ENCODE measurements at regions not wholly inside any gene's neighbourhood (a gene's known extent, or its start where the extent isn't known, plus 50 kb on each side); places are given as distances from the start of the nearest gene placed in this dataset.

DNA sequence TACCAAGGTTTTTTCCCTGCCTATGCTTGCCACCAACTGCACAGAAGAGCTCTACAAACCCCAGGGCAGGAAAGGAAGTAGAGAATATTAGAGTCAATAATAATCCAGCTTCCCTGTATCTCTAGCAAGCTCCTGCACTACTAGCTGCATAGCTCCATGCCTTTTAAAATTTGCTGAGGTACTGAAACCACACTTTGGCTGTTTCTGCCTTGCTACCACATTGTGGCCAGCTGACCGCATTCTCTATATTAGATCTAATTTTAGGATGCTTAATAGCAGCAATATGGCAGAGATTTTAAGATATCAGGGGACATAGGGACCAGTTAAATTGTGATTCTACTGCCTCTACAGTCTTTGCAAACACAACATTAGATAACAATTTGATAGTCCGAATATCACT lies 534.6 kb downstream of the MBD2 start:
- in situ Hi-C loops (cut with MboI) (no loop called here), intact Hi-C loops (cut with micrococcal nuclease) (no loop called here)
- ATAC-seq (no peak), DNase-seq (ENCODE audit: extremely low read depth in 1 of 4, low spot score in 3 of 4) (no peak), FAIRE-seq (no peak)
- H3K9me1 ChIP-seq (ENCODE audit: control insufficient read depth, insufficient read depth, low read length), result no peaks in the 10 kb centered on the region
- no peaks in the 10 kb centered on the region for H3K27me3 ChIP-seq (ENCODE audit: control insufficient read depth in 2 of 2, insufficient read depth in 2 of 2, low read length in 2 of 2)
- no peaks in the 10 kb centered on the region for H4K20me1 ChIP-seq (replicated peaks; ENCODE audit: control insufficient read depth, insufficient read depth, low read length)
- ChIA-PET POLR2A (no interaction called here), CTCF (ENCODE audit: low intra/inter-chr PET ratio) (no interaction called here)
- no peaks in the 10 kb centered on the region for H3K4me1 ChIP-seq (replicated peaks in 1 of 2; ENCODE audit: control insufficient read depth in 2 of 2, insufficient read depth in 2 of 2, low read length in 2 of 2)
- H3K27ac ChIP-seq (ENCODE audit: extremely low read depth, low read depth, low read length), result no peak overlapping the region
- no peak overlapping the region for H3K4me3 ChIP-seq
- H3K4me2 ChIP-seq (ENCODE audit: insufficient read depth, low read length), result no peak overlapping the region
- BruUV-seq (replicated peaks), result no TSS peak
- no peaks in the 10 kb centered on the region for H3K36me3 ChIP-seq (ENCODE audit: control insufficient read depth, insufficient read depth, low read length)
- WGBS (ENCODE audit: insufficient coverage, low coverage, missing lambda C conversion rate), result 0% methylated on average over 2 of the region's 2 CpGs
- no peak overlapping the region for H3K9ac ChIP-seq (ENCODE audit: insufficient read depth in 1 of 2, low read depth in 2 of 2, low read length in 2 of 2)
- no peak overlapping the region for H2AFZ ChIP-seq (ENCODE audit: low read depth, low read length)
- H3K9me3 ChIP-seq (replicated peaks; ENCODE audit: control insufficient read depth, insufficient read depth, low read depth, low read length), result no peaks in the 10 kb centered on the region
- no peaks in the 10 kb centered on the region for H3K79me2 ChIP-seq (ENCODE audit: control insufficient read depth, insufficient read depth, low read length)
- TF ChIP-seq, protein P1, sequence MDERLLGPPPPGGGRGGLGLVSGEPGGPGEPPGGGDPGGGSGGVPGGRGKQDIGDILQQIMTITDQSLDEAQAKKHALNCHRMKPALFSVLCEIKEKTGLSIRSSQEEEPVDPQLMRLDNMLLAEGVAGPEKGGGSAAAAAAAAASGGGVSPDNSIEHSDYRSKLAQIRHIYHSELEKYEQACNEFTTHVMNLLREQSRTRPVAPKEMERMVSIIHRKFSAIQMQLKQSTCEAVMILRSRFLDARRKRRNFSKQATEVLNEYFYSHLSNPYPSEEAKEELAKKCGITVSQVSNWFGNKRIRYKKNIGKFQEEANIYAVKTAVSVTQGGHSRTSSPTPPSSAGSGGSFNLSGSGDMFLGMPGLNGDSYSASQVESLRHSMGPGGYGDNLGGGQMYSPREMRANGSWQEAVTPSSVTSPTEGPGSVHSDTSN (CRISPR knock-in tag; IDR thresholded peaks at IDR 0.05; ENCODE audit: low read depth), result no peak
- TF ChIP-seq, protein P1 (tag; conservative IDR thresholded peaks at IDR 0.05; ENCODE audit: low read depth), result no peak
- TF ChIP-seq FIP1L1 (IDR thresholded peaks at IDR 0.05; ENCODE audit: low read depth, low read length, poor library complexity, severe bottlenecking), result no peak
- TF ChIP-seq ZKSCAN8 (CRISPR knock-in tag; IDR thresholded peaks at IDR 0.05), result no peak
- no peak for TF ChIP-seq SIN3B (IDR thresholded peaks at IDR 0.05; ENCODE audit: low read depth)
- TF ChIP-seq, protein P2, sequence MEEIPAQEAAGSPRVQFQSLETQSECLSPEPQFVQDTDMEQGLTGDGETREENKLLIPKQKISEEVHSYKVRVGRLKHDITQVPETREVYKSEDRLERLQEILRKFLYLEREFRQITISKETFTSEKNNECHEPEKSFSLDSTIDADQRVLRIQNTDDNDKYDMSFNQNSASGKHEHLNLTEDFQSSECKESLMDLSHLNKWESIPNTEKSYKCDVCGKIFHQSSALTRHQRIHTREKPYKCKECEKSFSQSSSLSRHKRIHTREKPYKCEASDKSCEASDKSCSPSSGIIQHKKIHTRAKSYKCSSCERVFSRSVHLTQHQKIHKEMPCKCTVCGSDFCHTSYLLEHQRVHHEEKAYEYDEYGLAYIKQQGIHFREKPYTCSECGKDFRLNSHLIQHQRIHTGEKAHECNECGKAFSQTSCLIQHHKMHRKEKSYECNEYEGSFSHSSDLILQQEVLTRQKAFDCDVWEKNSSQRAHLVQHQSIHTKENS (CRISPR knock-in tag; IDR thresholded peaks at IDR 0.05), result no peak
- no peak for TF ChIP-seq GATAD2A (IDR thresholded peaks at IDR 0.05)
- no peak for TF ChIP-seq POLR2B (IDR thresholded peaks at IDR 0.05; ENCODE audit: low read depth, partially characterized antibody)

Measured in K562 (cell line).